Nucleus accumbens (tissue), 56 donors: ENCODE measurements at regions not wholly inside any gene's neighbourhood (a gene's known extent, or its start where the extent isn't known, plus 50 kb on each side); places are given as distances from the start of the nearest gene placed in this dataset.

Source experiments
- DNase-seq, 56 donors: peaks; one replicate each; lab custom pipeline; 2025; lab: John Stamatoyannopoulos, UW

GRCh38 chr1:56322211-56322610 is 257.2 kb downstream of the PLPP3 start:
- DNase-seq, result peak in 9 of 56 donors; percentile 1 to 8 (median 5)

GRCh38 chr1:56321150-56321490 is 258.2 kb downstream of the PLPP3 start:
- no peak for DNase-seq

GRCh38 chr1:56320464-56321149 is 258.8 kb downstream of the PLPP3 start:
- peak in 1 of 56 donors; percentile 1 for DNase-seq

GRCh38 chr1:56317722-56318121 is 261.6 kb downstream of the PLPP3 start:
- no peak for DNase-seq

GRCh38 chr1:56315293-56315942 is 263.9 kb downstream of the PLPP3 start:
- DNase-seq, result no peak

- no peak for DNase-seq
Observed at GRCh38 chr1:56313560-56313959, 265.8 kb downstream of the PLPP3 start.

GRCh38 chr1:56311766-56312165 is 267.6 kb downstream of the PLPP3 start:
- no peak for DNase-seq

- no peak for DNase-seq
Observed at GRCh38 chr1:56310945-56311344, 268.4 kb downstream of the PLPP3 start.

- no peak for DNase-seq
Observed at GRCh38 chr1:56309065-56309464, 270.3 kb downstream of the PLPP3 start.

GRCh38 chr1:56304975-56305374 is 274.4 kb downstream of the PLPP3 start:
- no peak for DNase-seq

GRCh38 chr1:56303805-56304204 is 275.6 kb downstream of the PLPP3 start:
- DNase-seq, result no peak

GRCh38 chr1:56302878-56303277 is 276.5 kb downstream of the PLPP3 start:
- no peak for DNase-seq

GRCh38 chr1:56301791-56302190 is 277.6 kb downstream of the PLPP3 start:
- DNase-seq, result no peak

- no peak for DNase-seq
Observed at GRCh38 chr1:56300836-56301235, 278.5 kb downstream of the PLPP3 start.

GRCh38 chr1:56298866-56299265 is 280.5 kb downstream of the PLPP3 start:
- no peak for DNase-seq

- no peak for DNase-seq
Observed at GRCh38 chr1:56297904-56298303, 281.5 kb downstream of the PLPP3 start.

- no peak for DNase-seq
Observed at GRCh38 chr1:56297208-56297607, 282.2 kb downstream of the PLPP3 start.

- no peak for DNase-seq
Observed at GRCh38 chr1:56295949-56296929, 283.1 kb downstream of the PLPP3 start.

GRCh38 chr1:56291374-56291919 is 287.9 kb downstream of the PLPP3 start:
- no peak for DNase-seq

- DNase-seq, result no peak
Observed at GRCh38 chr1:56289260-56289659, 290.1 kb downstream of the PLPP3 start.

GRCh38 chr1:56287721-56288120 is 291.6 kb downstream of the PLPP3 start:
- no peak for DNase-seq
